H1 (cell line): ENCODE measurements at regions not wholly inside any gene's neighbourhood (a gene's known extent, or its start where the extent isn't known, plus 50 kb on each side); places are given as distances from the start of the nearest gene placed in this dataset.

Experiments
- CTCF ChIA-PET: fragments of 300-600 bp; sonication (Branson Sonifier 250); formaldehyde crosslinking; loops from one replicate; lab custom pipeline; 2021; ENCODE audit not compliant: partially characterized antibody; lab: Charles Lee
- POLR2A ChIA-PET: fragments of 300-600 bp; sonication (Branson Sonifier 250); formaldehyde crosslinking; loops from one replicate; lab custom pipeline; 2021; ENCODE audit warnings: inconsistent platforms; ENCODE audit not compliant: partially characterized antibody; lab: Charles Lee
- DNase-seq, 2 experiments: peaks; one replicate each; pipeline versions ENCODE4 v3.0.0 to v3.0.0-alpha.2; 2010 to 2022; ENCODE audit warnings: low spot score in 2 of 2, low read depth in 1 of 2, mixed read lengths in 1 of 2
- FAIRE-seq: peaks from 2 replicates; lab custom pipeline; 2011; peaks lifted over from hg19 to GRCh38; lab: Jason Lieb, UNC
- H2AFZ ChIP-seq: 2 replicates; pipeline ENCODE4 v1.8.1; 2012; ENCODE audit warnings: low read length, inconsistent platforms
- H2AK5ac ChIP-seq: 2 replicates; pipeline ENCODE4 v1.6.1; 2013; ENCODE audit warnings: low read depth, low read length
- H2BK120ac ChIP-seq: replicated peaks from 2 replicates; pipeline ENCODE3; 2013; ENCODE audit warnings: low read depth, low read length, inconsistent platforms
- H2BK12ac ChIP-seq: 2 replicates; pipeline ENCODE4 v1.6.1; 2013; ENCODE audit warnings: low read depth, low read length
- H2BK15ac ChIP-seq: 2 replicates; pipeline ENCODE4 v1.6.1; 2013; ENCODE audit warnings: low read length
- H2BK20ac ChIP-seq: 2 replicates; pipeline ENCODE4 v1.6.1; 2013; ENCODE audit warnings: low read length
- H2BK5ac ChIP-seq: 2 replicates; pipeline ENCODE4 v1.6.1; 2013; ENCODE audit warnings: low read depth, low read length
- H3K14ac ChIP-seq: 2 replicates; pipeline ENCODE4 v1.6.1; 2013; ENCODE audit warnings: inconsistent platforms; ENCODE audit not compliant: insufficient read length
- H3K18ac ChIP-seq: 2 replicates; pipeline ENCODE4 v1.6.1; 2013; ENCODE audit warnings: low read length; ENCODE audit errors: extremely low read depth
- H3K23ac ChIP-seq: 2 replicates; pipeline ENCODE4 v1.6.1; 2013; ENCODE audit warnings: inconsistent platforms; ENCODE audit not compliant: insufficient read length
- H3K23me2 ChIP-seq: 2 replicates; pipeline ENCODE4 v1.6.1; 2013; ENCODE audit warnings: low read depth, low read length
- H3K27ac ChIP-seq: 2 replicates; pipeline ENCODE4 v1.6.1; 2011; ENCODE audit warnings: low read depth, low read length, inconsistent platforms
- H3K27me3 ChIP-seq, 4 experiments: replicated peaks in 1 of 4; 1 replicate in 1 of 4; 2 replicates in 3 of 4; pipeline versions ENCODE4 v1.6.1 to v1.8.1; 2011 to 2013; ENCODE audit warnings: low read length in 3 of 4, mild to moderate bottlenecking in 3 of 4, inconsistent platforms in 2 of 4, mixed read lengths in 2 of 4, moderate library complexity in 1 of 4; ENCODE audit not compliant: control insufficient read depth in 3 of 4, insufficient read depth in 3 of 4; ENCODE audit errors: extremely low read depth in 1 of 4
- H3K36me3 ChIP-seq, 4 experiments: 2 replicates each; pipeline versions ENCODE4 v1.6.1 to v1.8.1; 2011 to 2013; ENCODE audit warnings: mild to moderate bottlenecking in 4 of 4, low read length in 3 of 4, moderate library complexity in 2 of 4, control low read depth in 1 of 4, inconsistent platforms in 1 of 4; ENCODE audit not compliant: insufficient read depth in 4 of 4, control insufficient read depth in 2 of 4
- H3K4ac ChIP-seq: replicated peaks from 2 replicates; pipeline ENCODE3; 2013; ENCODE audit warnings: low read length, low read depth, mixed read lengths, inconsistent platforms; ENCODE audit not compliant: insufficient read length
- H3K4me1 ChIP-seq, 4 experiments: replicated peaks in 1 of 4; 1 replicate in 1 of 4; 2 replicates in 3 of 4; pipeline versions ENCODE4 v1.6.1 to v1.8.1; 2011 to 2013; ENCODE audit warnings: low read length in 3 of 4, inconsistent platforms in 2 of 4, mixed read lengths in 1 of 4; ENCODE audit not compliant: insufficient read depth in 4 of 4, control insufficient read depth in 3 of 4
- H3K4me2 ChIP-seq, 2 experiments: 2 replicates each; pipeline versions ENCODE4 v1.6.1 to v1.8.1; 2011 to 2013; ENCODE audit warnings: low read depth in 2 of 2, low read length in 2 of 2, control low read depth in 1 of 2, inconsistent platforms in 1 of 2, mild to moderate bottlenecking in 1 of 2; ENCODE audit not compliant: insufficient read depth in 1 of 2
- H3K4me3 ChIP-seq, 4 experiments: fragments of 200-600, 300-600 bp in 1 of 4; sonication (generic), shearing (Covaris generic), sonication (Bioruptor Twin) in 1 of 4; 2 replicates each; pipeline versions ENCODE4 v1.5.1 to v1.8.1; 2011 to 2016; ENCODE audit warnings: low read length in 4 of 4, low read depth in 3 of 4, control low read depth in 2 of 4, inconsistent platforms in 2 of 4, mild to moderate bottlenecking in 2 of 4, mixed read lengths in 1 of 4, moderate library complexity in 1 of 4; ENCODE audit not compliant: insufficient read depth in 2 of 4; ENCODE audit errors: extremely low read depth in 1 of 4
- H3K56ac ChIP-seq: replicated peaks from 2 replicates; pipeline ENCODE3; 2013; ENCODE audit warnings: low read depth, mild to moderate bottlenecking, mixed read lengths, low read length, inconsistent platforms; ENCODE audit not compliant: insufficient read length
- H3K79me1 ChIP-seq: 2 replicates; pipeline ENCODE4 v1.6.1; 2013; ENCODE audit warnings: low read depth, low read length, control low read depth
- H3K79me2 ChIP-seq, 2 experiments: 2 replicates each; pipeline versions ENCODE4 v1.6.1 to v1.8.1; 2012 to 2013; ENCODE audit warnings: low read length in 2 of 2, mild to moderate bottlenecking in 2 of 2, inconsistent platforms in 1 of 2; ENCODE audit not compliant: insufficient read depth in 2 of 2, control insufficient read depth in 1 of 2
- H3K9ac ChIP-seq, 4 experiments: replicated peaks in 1 of 4; 1 replicate in 1 of 4; 2 replicates in 3 of 4; pipeline versions ENCODE4 v1.6.1 to v1.8.1; 2011 to 2013; ENCODE audit warnings: low read depth in 3 of 4, low read length in 3 of 4, control low read depth in 2 of 4, mild to moderate bottlenecking in 2 of 4, moderate library complexity in 2 of 4, inconsistent platforms in 1 of 4; ENCODE audit errors: extremely low read depth in 1 of 4
- H3K9me3 ChIP-seq, 2 experiments: 2 replicates each; pipeline versions ENCODE4 v1.6.1 to v1.8.1; 2012 to 2013; ENCODE audit warnings: mild to moderate bottlenecking in 2 of 2, moderate library complexity in 2 of 2, control low read depth in 1 of 2, inconsistent platforms in 1 of 2, low read depth in 1 of 2, low read length in 1 of 2, mixed read lengths in 1 of 2; ENCODE audit not compliant: insufficient read depth in 2 of 2
- H4K20me1 ChIP-seq, 2 experiments: replicated peaks in 1 of 2; 2 replicates each; pipeline versions ENCODE3 to v1.8.1; 2011 to 2013; ENCODE audit warnings: inconsistent platforms in 2 of 2, low read length in 2 of 2, mild to moderate bottlenecking in 1 of 2; ENCODE audit not compliant: insufficient read depth in 2 of 2, control insufficient read depth in 1 of 2
- H4K5ac ChIP-seq: 2 replicates; pipeline ENCODE4 v1.6.1; 2013; ENCODE audit warnings: low read length, low read depth, mixed read lengths, inconsistent platforms; ENCODE audit not compliant: insufficient read length
- H4K8ac ChIP-seq: 2 replicates; pipeline ENCODE4 v1.8.0; 2013; ENCODE audit warnings: mild to moderate bottlenecking, moderate library complexity, low read length, inconsistent platforms; ENCODE audit not compliant: insufficient read depth; ENCODE audit errors: extremely low read depth
- H4K91ac ChIP-seq: replicated peaks from 2 replicates; pipeline ENCODE3; 2013; ENCODE audit warnings: low read length, mixed read lengths, inconsistent platforms; ENCODE audit not compliant: insufficient read length
- CEBPB ChIP-seq: IDR thresholded peaks from 2 replicates; pipeline ENCODE4 v1.6.1; 2012; ENCODE audit warnings: low read depth, low read length
- EP300 ChIP-seq, 2 experiments: IDR thresholded peaks; 1 replicate in 1 of 2; 2 replicates in 1 of 2; pipeline ENCODE4 v1.6.1; 2011 to 2012; ENCODE audit warnings: low read depth in 2 of 2, low read length in 2 of 2, mild to moderate bottlenecking in 2 of 2, borderline replicate concordance in 1 of 2, inconsistent platforms in 1 of 2, moderate library complexity in 1 of 2
- RAD21 ChIP-seq, 2 experiments: IDR thresholded peaks in 1 of 2; conservative IDR thresholded peaks in 1 of 2; 2 replicates each; pipeline ENCODE4 v1.6.1; 2011; ENCODE audit warnings: low read depth in 2 of 2, low read length in 2 of 2, improper control_type of control experiment in 1 of 2, inconsistent platforms in 1 of 2, mild to moderate bottlenecking in 1 of 2, moderate library complexity in 1 of 2
- RBBP5 ChIP-seq: IDR thresholded peaks from 2 replicates; pipeline ENCODE4 v1.7.1; 2012; ENCODE audit warnings: low read depth, mild to moderate bottlenecking, inconsistent platforms, low read length, moderate library complexity, borderline replicate concordance
- RNF2 ChIP-seq: fragments of 200-900, 300-1000 bp; sonication (generic); IDR thresholded peaks from 2 replicates; pipeline ENCODE4 v1.7.1; 2016; ENCODE audit warnings: borderline replicate concordance, low read depth, mild to moderate bottlenecking, antibody characterized with exemption, low read length; ENCODE audit not compliant: poor library complexity, severe bottlenecking; ENCODE audit errors: missing control alignments
- SAP30 ChIP-seq: fragments of 300-600 bp; sonication (generic); IDR thresholded peaks from 2 replicates; pipeline ENCODE4 v1.7.1; 2012; ENCODE audit warnings: low read length, moderate library complexity, mild to moderate bottlenecking, inconsistent platforms; ENCODE audit not compliant: insufficient read depth, insufficient replicate concordance
- SIN3A ChIP-seq, 2 experiments: IDR thresholded peaks in 1 of 2; conservative IDR thresholded peaks in 1 of 2; 2 replicates each; pipeline ENCODE4 v1.6.1; 2011 to 2012; ENCODE audit warnings: low read length in 2 of 2, improper control_type of control experiment in 1 of 2, low read depth in 1 of 2, mild to moderate bottlenecking in 1 of 2
- SIX5 ChIP-seq: IDR thresholded peaks from 2 replicates; pipeline ENCODE4 v1.6.1; 2011; ENCODE audit warnings: mild to moderate bottlenecking, low read depth, low read length
- SP4 ChIP-seq: IDR thresholded peaks from 2 replicates; pipeline ENCODE4 v1.6.1; 2012; ENCODE audit warnings: low read length, inconsistent platforms
- SRF ChIP-seq: IDR thresholded peaks from 2 replicates; pipeline ENCODE4 v1.6.1; 2011; ENCODE audit warnings: mild to moderate bottlenecking, low read depth, low read length, moderate library complexity
- TEAD4 ChIP-seq: IDR thresholded peaks from 2 replicates; pipeline ENCODE4 v1.6.1; 2012; ENCODE audit warnings: low read depth, low read length, inconsistent platforms, mixed read lengths
- WGBS, 2 experiments: shearing (Covaris generic) in 1 of 2; methylation state at CpG; one replicate each; pipeline versions ENCODE4 v1.1.6 to v1.1.7; 2013 to 2015; ENCODE audit warnings: low lambda C conversion rate in 2 of 2, mixed read lengths in 2 of 2, inconsistent platforms in 1 of 2, low coverage in 1 of 2, missing lambda C conversion rate in 1 of 2; ENCODE audit not compliant: insufficient replicate concordance in 2 of 2, insufficient coverage in 1 of 2, insufficient read length in 1 of 2; ENCODE audit errors: extremely low coverage in 1 of 2, missing lambda C conversion rate in 1 of 2; 5-methylcytosine and 5-hydroxymethylcytosine counted together

GRCh38 chr1:94599095-94599813 lies 57.7 kb upstream of the F3 start:
- DNase-seq (peak in 1 of 2 experiments; percentile 54), FAIRE-seq (peak; percentile 52)
- Histone ChIP-seq H3K27ac (no peak overlapping the region), H3K4me3 (no peak overlapping the region), H3K9me3 (no peaks in the 10 kb centered on the region), H3K4me2 (no peak overlapping the region), H2BK5ac (no peak overlapping the region; the same call in 1 of the 2 replicates), H2BK12ac (no peak overlapping the region; the same call in 1 of the 2 replicates), H3K14ac (no peak overlapping the region), H3K4ac (no peak overlapping the region), H4K8ac (no peak overlapping the region), H3K23ac (no peak overlapping the region), H3K9ac (no peak overlapping the region), H4K20me1 (no peaks in the 10 kb centered on the region), H3K79me2 (no peaks in the 10 kb centered on the region), H4K5ac (peak overlapping the region; percentile 20), H3K4me1 (no peaks in the 10 kb centered on the region), H4K91ac (no peak overlapping the region), H2BK120ac (no peak overlapping the region), H3K79me1 (no peaks in the 10 kb centered on the region), H2AK5ac (no peak overlapping the region), H3K18ac (no peak overlapping the region), H3K56ac (no peak overlapping the region), H3K27me3 (no peaks in the 10 kb centered on the region; a peak in 1 of 7 replicates), H3K23me2 (no peaks in the 10 kb centered on the region), H2BK15ac (no peak overlapping the region), H2BK20ac (no peak overlapping the region), H3K36me3 (no peaks in the 10 kb centered on the region), H2AFZ (peak overlapping the region; percentile 72)
- CTCF ChIA-PET = interaction anchor here (0.6 to 15.5 kb wide), 43 partner anchors 9 to 1566 kb away, joined by 3 to 148 read pairs (median 4); partner anchors contain the start of gene F3
- POLR2A ChIA-PET = interaction anchor here (1.3 kb wide), 1 partner anchor 71 kb away, joined by 3 read pairs; no protein-coding TSS in a partner anchor
- 85% methylated on average over 11 of the region's 11 CpGs; no CpG with 5 or more reads in 1 of the 2 experiments for WGBS, 2 experiments
- TF ChIP-seq SAP30 (no peak), SIX5 (0 out of 2 replicates have a peak, but pooled peaks have one; percentile 4), SRF (no peak), EP300 (IDR thresholded peaks at IDR 0.05; ENCODE audit: borderline replicate concordance in 1 of 2, low read depth in 2 of 2, low read length in 2 of 2) (no peak), RBBP5 (no peak), RNF2 (no peak), CEBPB (no peak), RAD21 (IDR thresholded peaks at IDR 0.05 in 1 of 2, conservative IDR thresholded peaks at IDR 0.05 in 1 of 2; ENCODE audit: low read depth in 2 of 2, low read length in 2 of 2) (peak; percentile 79 to 84), SIN3A (conservative IDR thresholded peaks at IDR 0.05 in 1 of 2, IDR thresholded peaks at IDR 0.05 in 1 of 2; ENCODE audit: low read depth in 1 of 2, low read length in 2 of 2) (no peak), TEAD4 (no peak), SP4 (no peak)
